ENCODE measurements at regions not wholly inside any gene's neighbourhood (a gene's known extent, or its start where the extent isn't known, plus 50 kb on each side); places are given as distances from the start of the nearest gene placed in this dataset.
"Not testable (repeated sequence)": the region's sequence is repeated elsewhere in the genome, so short reads cannot be mapped to it uniquely, and the experiment has no call there.

DNA sequence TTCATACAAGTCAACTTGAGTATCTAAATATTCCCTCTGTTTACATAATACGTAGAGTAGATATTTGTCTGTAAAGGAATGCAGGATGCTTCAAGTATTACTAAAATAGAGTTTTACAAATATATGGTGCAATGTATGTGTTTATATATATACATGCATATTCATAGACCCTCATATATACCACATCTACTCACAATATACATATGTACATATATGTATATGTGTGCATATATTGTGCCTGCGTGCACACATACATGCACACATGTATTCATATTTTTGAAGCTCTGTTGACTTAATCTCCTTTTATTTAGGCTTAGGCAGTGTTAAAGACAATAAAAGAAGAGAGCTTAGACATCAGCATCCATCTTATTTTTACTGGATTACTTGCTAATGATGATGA, 616.6 kb upstream of the GOT2 start:
- intact Hi-C loops (cut with DNase I): no loop called here
- no peak overlapping the region for H3K27ac ChIP-seq
- no peaks in the 10 kb centered on the region for H3K9me3 ChIP-seq
- H3K4me3 ChIP-seq: no peak overlapping the region
- H3K36me3 ChIP-seq (replicated peaks in 1 of 2; ENCODE audit: insufficient read depth in 1 of 2, low read depth in 2 of 2): no peaks in the 10 kb centered on the region
- no peaks in the 10 kb centered on the region for H3K27me3 ChIP-seq
- 69 to 77% methylated on average over 2 of the region's 2 CpGs for WGBS, 2 donors
- no peaks in the 10 kb centered on the region for H3K4me1 ChIP-seq
- no peak for TF ChIP-seq POLR2A (IDR thresholded peaks at IDR 0.05)
- TF ChIP-seq, protein P1, sequence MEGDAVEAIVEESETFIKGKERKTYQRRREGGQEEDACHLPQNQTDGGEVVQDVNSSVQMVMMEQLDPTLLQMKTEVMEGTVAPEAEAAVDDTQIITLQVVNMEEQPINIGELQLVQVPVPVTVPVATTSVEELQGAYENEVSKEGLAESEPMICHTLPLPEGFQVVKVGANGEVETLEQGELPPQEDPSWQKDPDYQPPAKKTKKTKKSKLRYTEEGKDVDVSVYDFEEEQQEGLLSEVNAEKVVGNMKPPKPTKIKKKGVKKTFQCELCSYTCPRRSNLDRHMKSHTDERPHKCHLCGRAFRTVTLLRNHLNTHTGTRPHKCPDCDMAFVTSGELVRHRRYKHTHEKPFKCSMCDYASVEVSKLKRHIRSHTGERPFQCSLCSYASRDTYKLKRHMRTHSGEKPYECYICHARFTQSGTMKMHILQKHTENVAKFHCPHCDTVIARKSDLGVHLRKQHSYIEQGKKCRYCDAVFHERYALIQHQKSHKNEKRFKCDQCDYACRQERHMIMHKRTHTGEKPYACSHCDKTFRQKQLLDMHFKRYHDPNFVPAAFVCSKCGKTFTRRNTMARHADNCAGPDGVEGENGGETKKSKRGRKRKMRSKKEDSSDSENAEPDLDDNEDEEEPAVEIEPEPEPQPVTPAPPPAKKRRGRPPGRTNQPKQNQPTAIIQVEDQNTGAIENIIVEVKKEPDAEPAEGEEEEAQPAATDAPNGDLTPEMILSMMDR (IDR thresholded peaks at IDR 0.05): no peak
- DNase-seq: no peak
- ATAC-seq: no peak

- TF ChIP-seq, protein P1 (IDR thresholded peaks at IDR 0.05): no peak
- TF ChIP-seq POLR2A (IDR thresholded peaks at IDR 0.05): no peak
- intact Hi-C loops (cut with DNase I): no loop called here
- ATAC-seq (no peak), DNase-seq (no peak)
- WGBS, 2 donors: 32 to 46% methylated on average over 3 of the region's 3 CpGs
- Histone ChIP-seq H3K27me3 (no peaks in the 10 kb centered on the region), H3K4me3 (no peak overlapping the region), H3K4me1 (no peaks in the 10 kb centered on the region), H3K36me3 (replicated peaks in 1 of 2; ENCODE audit: insufficient read depth in 1 of 2, low read depth in 2 of 2) (no peaks in the 10 kb centered on the region), H3K9me3 (no peaks in the 10 kb centered on the region), H3K27ac (no peak overlapping the region)
These were observed 608.6 kb upstream of the GOT2 start for GRCh38 chr16:59342669-59343068.

DNA sequence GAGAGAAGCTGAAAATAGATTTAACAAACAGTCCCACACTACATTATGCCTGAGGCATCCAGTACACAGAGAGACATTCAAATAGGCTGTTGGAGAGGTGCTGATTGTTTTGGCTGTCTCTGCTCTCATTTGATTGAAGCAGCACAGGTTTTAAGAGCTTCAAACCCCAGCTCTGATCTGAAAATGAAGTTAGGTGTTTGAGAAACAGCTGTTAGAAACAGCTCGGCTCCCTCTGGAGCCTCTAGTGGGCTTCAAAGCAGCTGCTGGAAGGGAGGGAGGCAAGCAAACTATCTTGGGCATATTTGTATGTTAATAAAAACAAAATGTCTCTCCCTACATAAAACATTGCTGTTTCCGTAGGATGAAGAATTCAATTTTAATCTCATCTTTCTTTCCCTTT, 607.3 kb upstream of the GOT2 start:
- intact Hi-C loops (cut with DNase I): no loop called here
- Histone ChIP-seq H3K4me3 (no peak overlapping the region), H3K36me3 (replicated peaks in 1 of 2; ENCODE audit: insufficient read depth in 1 of 2, low read depth in 2 of 2) (no peaks in the 10 kb centered on the region), H3K9me3 (no peaks in the 10 kb centered on the region), H3K4me1 (no peaks in the 10 kb centered on the region), H3K27me3 (no peaks in the 10 kb centered on the region), H3K27ac (no peak overlapping the region)
- ATAC-seq (no peak), DNase-seq (no peak)
- no peak for TF ChIP-seq POLR2A (IDR thresholded peaks at IDR 0.05)
- TF ChIP-seq, protein P1 (IDR thresholded peaks at IDR 0.05): no peak
- WGBS, 2 donors: 28 to 37% methylated on average over 2 of the region's 2 CpGs

- no peak overlapping the region for H3K4me3 ChIP-seq
- H3K27ac ChIP-seq: no peak overlapping the region
- no peaks in the 10 kb centered on the region for H3K36me3 ChIP-seq (replicated peaks in 1 of 2; ENCODE audit: insufficient read depth in 1 of 2, low read depth in 2 of 2)
- TF ChIP-seq, protein P1 (IDR thresholded peaks at IDR 0.05): no peak
- TF ChIP-seq POLR2A (IDR thresholded peaks at IDR 0.05): no peak
- DNase-seq (no peak), ATAC-seq (no peak)
- intact Hi-C loops (cut with DNase I): no loop called here
- H3K9me3 ChIP-seq: no peaks in the 10 kb centered on the region
- 13 to 23% methylated on average over 2 of the region's 2 CpGs for WGBS, 2 donors
- no peaks in the 10 kb centered on the region for H3K27me3 ChIP-seq
- no peaks in the 10 kb centered on the region for H3K4me1 ChIP-seq
These were observed 605.8 kb upstream of the GOT2 start for GRCh38 chr16:59339871-59340270.

DNA sequence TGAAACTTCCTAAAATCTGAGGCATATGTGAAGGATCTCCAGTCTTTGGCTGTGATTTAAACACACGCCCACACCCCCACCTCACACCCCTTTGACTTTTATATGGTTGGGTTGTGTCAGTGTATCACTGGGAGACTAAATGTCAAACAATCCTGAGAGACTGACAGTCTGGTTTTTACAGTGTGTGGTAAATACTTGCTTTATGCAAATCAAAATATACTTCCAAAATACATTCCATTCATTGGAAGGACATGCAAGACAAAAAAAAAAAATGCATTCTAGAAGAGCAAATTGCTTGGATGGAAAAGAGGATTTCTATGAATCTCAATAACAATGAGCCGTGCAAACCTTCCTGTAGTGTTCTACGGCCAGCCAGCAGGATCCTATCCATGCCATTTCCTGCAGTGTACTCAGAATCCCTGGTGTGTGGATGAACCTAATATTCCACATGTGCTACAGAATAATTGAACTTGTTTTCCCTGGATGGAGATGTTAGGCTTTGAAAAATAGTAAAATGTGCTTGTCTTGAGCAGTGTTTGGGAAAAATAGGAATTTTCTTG, 602.1 kb upstream of the GOT2 start:
- no peak for TF ChIP-seq POLR2A (IDR thresholded peaks at IDR 0.05)
- TF ChIP-seq, protein P1 (IDR thresholded peaks at IDR 0.05): no peak
- Histone ChIP-seq H3K4me3 (no peak overlapping the region), H3K9me3 (no peaks in the 10 kb centered on the region), H3K27me3 (no peaks in the 10 kb centered on the region), H3K36me3 (replicated peaks in 1 of 2; ENCODE audit: insufficient read depth in 1 of 2, low read depth in 2 of 2) (no peaks in the 10 kb centered on the region), H3K27ac (no peak overlapping the region), H3K4me1 (no peaks in the 10 kb centered on the region)
- intact Hi-C loops (cut with DNase I): no loop called here
- 52 to 57% methylated on average over 3 of the region's 3 CpGs for WGBS, 2 donors
- DNase-seq (no peak), ATAC-seq (no peak)

- intact Hi-C loops (cut with DNase I); ATAC-seq: not testable (repeated sequence)
These were observed 597.6 kb upstream of the GOT2 start for GRCh38 chr16:59331708-59332107.

More at GRCh38 chr16:59331708-59332107, 597.6 kb upstream of the GOT2 start:
- H3K36me3 ChIP-seq (replicated peaks in 1 of 2; ENCODE audit: insufficient read depth in 1 of 2, low read depth in 2 of 2); H3K4me3 ChIP-seq; H3K27ac ChIP-seq; H3K27me3 ChIP-seq; DNase-seq; H3K9me3 ChIP-seq; H3K4me1 ChIP-seq: not testable (repeated sequence)
- 79 to 80% methylated on average over 3 of the region's 3 CpGs for WGBS, 2 donors
